B cell (primary cell): ENCODE measurements at regions not wholly inside any gene's neighbourhood (a gene's known extent, or its start where the extent isn't known, plus 50 kb on each side); places are given as distances from the start of the nearest gene placed in this dataset.
"Not testable (repeated sequence)": the region's sequence is repeated elsewhere in the genome, so short reads cannot be mapped to it uniquely, and the experiment has no call there.

Experiments
- CTCF ChIP-seq: fragments of 200-600 bp; IDR thresholded peaks from one replicate; pipeline ENCODE4 v1.8.0; 2022; ENCODE audit warnings: antibody characterized with exemption, mild to moderate bottlenecking
- EZH2 ChIP-seq: IDR thresholded peaks from 2 replicates; pipeline ENCODE4 v1.6.1; 2012; ENCODE audit warnings: borderline replicate concordance, low read depth, mild to moderate bottlenecking, moderate library complexity, low read length; ENCODE audit not compliant: insufficient read depth, poor library complexity, severe bottlenecking

DNA sequence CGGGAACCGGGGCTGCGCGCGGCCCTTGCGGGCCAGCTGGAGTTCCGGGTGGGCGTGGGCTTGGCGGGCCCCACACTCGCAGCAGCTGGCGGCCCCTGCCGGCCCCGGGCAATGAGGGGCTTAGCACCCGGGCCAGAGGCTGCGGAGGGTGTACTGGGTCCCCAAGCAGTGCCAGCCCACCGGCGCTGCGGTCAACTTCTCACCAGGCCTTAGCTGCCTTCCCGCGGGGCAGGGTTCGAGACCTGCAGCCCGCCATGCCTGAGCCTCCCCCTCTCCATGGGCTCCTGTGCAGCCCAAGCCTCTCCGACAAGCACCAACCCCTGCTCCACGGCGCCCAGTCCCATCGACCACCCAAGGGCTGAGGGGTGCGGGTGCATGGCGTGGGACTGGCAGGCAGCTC is 704.4 kb upstream of the FRG1 start:
- not testable (repeated sequence) for TF ChIP-seq CTCF, EZH2
